Loucy (cell line): ENCODE measurements at regions not wholly inside any gene's neighbourhood (a gene's known extent, or its start where the extent isn't known, plus 50 kb on each side); places are given as distances from the start of the nearest gene placed in this dataset.

Source experiments
- H2AFZ ChIP-seq: fragments of 200-600 bp; sonication (generic); 2 replicates; pipeline ENCODE4 v1.6.0; 2016; ENCODE audit warnings: antibody characterized with exemption, mild to moderate bottlenecking, low read length, moderate library complexity
- H3F3A ChIP-seq: fragments of 200-600 bp; 2 replicates; pipeline ENCODE4 v1.6.0; 2016; ENCODE audit warnings: antibody characterized with exemption, low read depth, mild to moderate bottlenecking
- H3K27me3 ChIP-seq: fragments of 200-600 bp; sonication (generic); 2 replicates; pipeline ENCODE4 v1.6.1; 2014; ENCODE audit warnings: low read length, mild to moderate bottlenecking; ENCODE audit not compliant: insufficient read depth, poor library complexity, severe bottlenecking
- H3K36me3 ChIP-seq: fragments of 200-600 bp; sonication (generic); 2 replicates; pipeline ENCODE4 v1.6.1; 2016; ENCODE audit warnings: low read length; ENCODE audit not compliant: insufficient read depth
- H3K4me1 ChIP-seq: fragments of 200-600 bp; sonication (generic); 2 replicates; pipeline ENCODE4 v1.5.1; 2014; ENCODE audit warnings: low read length, mild to moderate bottlenecking; ENCODE audit not compliant: insufficient read depth, poor library complexity, severe bottlenecking
- H3K4me2 ChIP-seq: fragments of 200-600 bp; sonication (generic); 2 replicates; pipeline ENCODE4 v1.6.0; 2014; ENCODE audit warnings: antibody characterized with exemption, low read length, low read depth, mild to moderate bottlenecking; ENCODE audit not compliant: poor library complexity, severe bottlenecking
- H3K4me3 ChIP-seq: fragments of 200-600 bp; sonication (generic); 2 replicates; pipeline ENCODE4 v1.5.1; 2014; ENCODE audit warnings: low read length, mild to moderate bottlenecking, mixed read lengths; ENCODE audit not compliant: poor library complexity, severe bottlenecking
- H3K79me2 ChIP-seq: fragments of 200-600 bp; sonication (generic); 2 replicates; pipeline ENCODE4 v1.6.1; 2014; ENCODE audit warnings: low read length; ENCODE audit not compliant: insufficient read depth
- H3K9ac ChIP-seq: fragments of 200-600 bp; sonication (generic); 2 replicates; pipeline ENCODE4 v1.6.0; 2014; ENCODE audit warnings: mild to moderate bottlenecking, low read depth, low read length, moderate library complexity; ENCODE audit not compliant: poor library complexity, severe bottlenecking
- H3K9me2 ChIP-seq: fragments of 200-600 bp; sonication (generic); replicated peaks from 2 replicates; pipeline ENCODE4 v1.6.1; 2016; ENCODE audit warnings: low read depth, low read length, mixed read lengths
- H3K9me3 ChIP-seq: fragments of 200-600 bp; sonication (generic); 2 replicates; pipeline ENCODE4 v1.6.1; 2014; ENCODE audit warnings: mild to moderate bottlenecking, antibody characterized with exemption, low read length, low read depth; ENCODE audit not compliant: insufficient read depth
- H4K20me1 ChIP-seq: fragments of 200-600 bp; sonication (generic); 2 replicates; pipeline ENCODE4 v1.6.0; 2014; ENCODE audit warnings: antibody characterized with exemption, low read length, mild to moderate bottlenecking; ENCODE audit not compliant: insufficient read depth, poor library complexity, severe bottlenecking
- EZH2phosphoT487 ChIP-seq: fragments of 200-600 bp; IDR thresholded peaks from 2 replicates; pipeline ENCODE4 v1.6.1; 2018; ENCODE audit warnings: antibody characterized with exemption, mild to moderate bottlenecking, moderate library complexity, borderline replicate concordance
- TF ChIP-seq, protein P1 (sequence below): fragments of 200-600 bp; sonication (generic); conservative IDR thresholded peaks from 2 replicates; pipeline ENCODE4 v1.5.1; 2014; ENCODE audit warnings: mild to moderate bottlenecking, antibody characterized with exemption, low read length

DNA sequence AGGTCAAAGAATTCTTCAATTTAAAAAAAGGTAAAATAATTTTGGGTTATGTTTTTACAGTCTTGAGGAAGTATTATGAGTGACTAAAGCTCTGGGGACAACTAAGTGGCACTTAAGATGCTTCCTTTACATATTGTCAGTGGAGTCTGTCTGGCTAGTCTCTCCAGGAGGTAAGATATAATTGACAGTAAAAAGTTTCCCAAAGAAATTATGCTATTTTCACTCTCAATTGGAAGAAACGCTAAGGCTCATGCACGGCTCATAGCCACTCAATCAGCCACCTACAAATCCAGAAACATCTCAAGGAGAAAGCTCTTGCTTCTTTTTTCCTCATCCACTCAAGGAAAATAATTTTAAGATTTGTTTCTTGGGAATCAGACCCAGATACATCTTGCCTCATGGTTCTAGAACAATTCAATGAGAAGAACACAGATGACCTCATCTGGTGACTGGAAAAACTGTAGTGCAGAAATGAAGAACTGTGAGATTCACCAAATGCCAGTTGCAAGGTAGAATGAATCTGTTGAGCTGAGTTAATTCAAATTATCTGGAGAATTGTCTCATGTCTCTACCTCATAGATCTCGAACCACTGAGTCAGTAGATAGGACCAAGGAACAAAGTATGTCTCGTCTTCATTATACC, 252.9 kb downstream of the TPBG start:
- H3K27me3 ChIP-seq, result no peaks in the 10 kb centered on the region

DNA sequence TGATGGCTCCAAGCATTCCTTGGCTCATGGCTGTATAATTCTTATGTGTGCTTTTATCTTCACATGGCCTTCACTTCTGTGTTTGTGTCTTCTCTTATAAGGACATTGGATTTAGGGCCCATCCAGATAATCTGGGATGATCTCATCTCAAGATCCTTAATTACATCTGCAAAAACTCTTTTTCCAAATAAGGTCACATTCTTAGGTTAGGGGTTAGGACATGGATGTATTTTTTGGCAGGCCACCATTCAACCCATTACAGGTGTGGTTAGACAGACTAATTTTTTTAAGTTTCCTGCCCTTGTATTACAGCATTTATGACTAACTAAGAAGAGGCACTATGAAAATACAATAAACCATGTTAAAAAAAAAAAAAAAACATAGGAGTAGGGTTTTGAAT, 254.0 kb downstream of the TPBG start:
- Histone ChIP-seq H3K9me2 (no peaks in the 10 kb centered on the region), H3K79me2 (no peaks in the 10 kb centered on the region), H2AFZ (no peak overlapping the region), H3K27me3 (no peaks in the 10 kb centered on the region), H3F3A (no peaks in the 10 kb centered on the region), H4K20me1 (no peaks in the 10 kb centered on the region), H3K9ac (no peak overlapping the region), H3K36me3 (no peaks in the 10 kb centered on the region), H3K9me3 (no peaks in the 10 kb centered on the region), H3K4me3 (no peak overlapping the region), H3K4me1 (peaks cover 34% of the 10 kb centered on the region), H3K4me2 (no peak overlapping the region)
- TF ChIP-seq, protein P1, sequence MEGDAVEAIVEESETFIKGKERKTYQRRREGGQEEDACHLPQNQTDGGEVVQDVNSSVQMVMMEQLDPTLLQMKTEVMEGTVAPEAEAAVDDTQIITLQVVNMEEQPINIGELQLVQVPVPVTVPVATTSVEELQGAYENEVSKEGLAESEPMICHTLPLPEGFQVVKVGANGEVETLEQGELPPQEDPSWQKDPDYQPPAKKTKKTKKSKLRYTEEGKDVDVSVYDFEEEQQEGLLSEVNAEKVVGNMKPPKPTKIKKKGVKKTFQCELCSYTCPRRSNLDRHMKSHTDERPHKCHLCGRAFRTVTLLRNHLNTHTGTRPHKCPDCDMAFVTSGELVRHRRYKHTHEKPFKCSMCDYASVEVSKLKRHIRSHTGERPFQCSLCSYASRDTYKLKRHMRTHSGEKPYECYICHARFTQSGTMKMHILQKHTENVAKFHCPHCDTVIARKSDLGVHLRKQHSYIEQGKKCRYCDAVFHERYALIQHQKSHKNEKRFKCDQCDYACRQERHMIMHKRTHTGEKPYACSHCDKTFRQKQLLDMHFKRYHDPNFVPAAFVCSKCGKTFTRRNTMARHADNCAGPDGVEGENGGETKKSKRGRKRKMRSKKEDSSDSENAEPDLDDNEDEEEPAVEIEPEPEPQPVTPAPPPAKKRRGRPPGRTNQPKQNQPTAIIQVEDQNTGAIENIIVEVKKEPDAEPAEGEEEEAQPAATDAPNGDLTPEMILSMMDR, result no peak
- no peak for TF ChIP-seq EZH2phosphoT487

More for the DNA sequence above, 252.9 kb downstream of the TPBG start:
- no peaks in the 10 kb centered on the region for H4K20me1 ChIP-seq
- H3K9ac ChIP-seq, result no peak overlapping the region
- peaks cover 45% of the 10 kb centered on the region for H3K4me1 ChIP-seq
- TF ChIP-seq EZH2phosphoT487, result no peak
- TF ChIP-seq, protein P1, result peak; percentile 28; the same call in 1 of the 2 replicates
- H3K9me3 ChIP-seq, result no peaks in the 10 kb centered on the region
- H3F3A ChIP-seq, result no peaks in the 10 kb centered on the region
- no peaks in the 10 kb centered on the region for H3K9me2 ChIP-seq
- H3K4me2 ChIP-seq, result no peak overlapping the region
- H3K4me3 ChIP-seq, result no peak overlapping the region
- H2AFZ ChIP-seq, result no peak overlapping the region
- H3K36me3 ChIP-seq, result no peaks in the 10 kb centered on the region
- no peaks in the 10 kb centered on the region for H3K79me2 ChIP-seq

DNA sequence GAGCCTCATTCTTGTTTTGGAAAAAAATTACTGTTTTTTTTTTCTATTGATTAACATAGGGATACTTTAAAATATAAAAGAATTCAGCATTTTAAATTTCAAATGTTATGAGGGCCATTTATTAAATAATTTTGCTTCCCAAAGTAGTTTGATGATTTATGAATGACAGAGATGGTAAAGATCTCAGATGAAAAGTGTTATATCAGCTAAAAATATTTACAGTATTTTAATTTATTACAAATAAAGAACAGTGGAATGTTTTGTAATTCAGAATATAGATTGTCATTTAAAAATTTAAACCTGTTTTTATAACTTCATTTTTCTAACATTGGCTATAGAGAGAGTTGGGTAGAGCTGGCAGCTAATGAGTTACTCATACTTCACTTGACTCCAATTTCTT, 256.0 kb downstream of the TPBG start:
- H3K9me3 ChIP-seq, result no peaks in the 10 kb centered on the region
- H3K4me2 ChIP-seq, result no peak overlapping the region
- no peaks in the 10 kb centered on the region for H3K9me2 ChIP-seq
- H3K36me3 ChIP-seq, result no peaks in the 10 kb centered on the region
- H3F3A ChIP-seq, result no peaks in the 10 kb centered on the region
- H4K20me1 ChIP-seq, result no peaks in the 10 kb centered on the region
- no peaks in the 10 kb centered on the region for H3K27me3 ChIP-seq
- TF ChIP-seq EZH2phosphoT487, result no peak
- TF ChIP-seq, protein P1, result no peak
- H3K79me2 ChIP-seq, result no peaks in the 10 kb centered on the region
- H3K4me1 ChIP-seq, result peaks cover 20% of the 10 kb centered on the region
- H3K4me3 ChIP-seq, result no peak overlapping the region
- H3K9ac ChIP-seq, result no peak overlapping the region
- no peak overlapping the region for H2AFZ ChIP-seq
